Endothelial cell of umbilical vein (primary cell): ENCODE measurements at regions not wholly inside any gene's neighbourhood (a gene's known extent, or its start where the extent isn't known, plus 50 kb on each side); places are given as distances from the start of the nearest gene placed in this dataset.

Experiments
- BruUV-seq: library from RNA; stranded (reverse); fragments of 400-500 nt; replicated peaks from 2 replicates; lab custom pipeline; 2021; lab: Mats Ljungman, UMichigan
- CTCF ChIA-PET: fragments of 300-600, 350-600 bp; sonication (Branson Sonifier 250); formaldehyde crosslinking; loops from one replicate; lab custom pipeline; 2021; ENCODE audit warnings: antibody characterized with exemption, inconsistent platforms; lab: Charles Lee
- POLR2A ChIA-PET: fragments of 300-600, 350-600 bp; sonication (Branson Sonifier 250); formaldehyde crosslinking; loops from one replicate; lab custom pipeline; 2021; ENCODE audit warnings: antibody characterized with exemption, inconsistent platforms; lab: Charles Lee
- DNase-seq: peaks from one replicate; pipeline ENCODE4 v3.0.0-alpha.2; 2011; ENCODE audit warnings: low read depth, low spot score
- FAIRE-seq: peaks from 2 replicates; lab custom pipeline; 2011; peaks lifted over from hg19 to GRCh38; lab: Jason Lieb, UNC
- H2AFZ ChIP-seq: 2 replicates; pipeline ENCODE4 v1.6.0; 2012; ENCODE audit warnings: low read depth, low read length, control low read depth, inconsistent platforms
- H3K27ac ChIP-seq: 2 replicates; pipeline ENCODE4 v1.5.1; 2011; ENCODE audit warnings: low read depth, mild to moderate bottlenecking, control low read depth, low read length, moderate library complexity; ENCODE audit not compliant: insufficient read depth
- H3K27me3 ChIP-seq, 2 experiments: 2 replicates each; pipeline versions ENCODE4 v1.6.0 to v1.6.1; 2011; ENCODE audit warnings: low read length in 2 of 2, mixed read lengths in 1 of 2; ENCODE audit not compliant: control insufficient read depth in 2 of 2, insufficient read depth in 2 of 2
- H3K36me3 ChIP-seq, 2 experiments: 2 replicates in 1 of 2; 3 replicates in 1 of 2; pipeline ENCODE4 v1.5.1; 2011; ENCODE audit warnings: low read length in 2 of 2, mild to moderate bottlenecking in 1 of 2, moderate library complexity in 1 of 2; ENCODE audit not compliant: control insufficient read depth in 2 of 2, insufficient read depth in 2 of 2; ENCODE audit errors: extremely low read depth in 1 of 2
- H3K4me1 ChIP-seq: 3 replicates; pipeline ENCODE4 v1.5.1; 2011; ENCODE audit warnings: mild to moderate bottlenecking, low read length; ENCODE audit not compliant: control insufficient read depth, insufficient read depth; ENCODE audit errors: extremely low read depth
- H3K4me2 ChIP-seq: 2 replicates; pipeline ENCODE4 v1.6.1; 2011; ENCODE audit warnings: low read length, control low read depth, mixed read lengths; ENCODE audit not compliant: insufficient read depth
- H3K4me3 ChIP-seq, 3 experiments: fragments of 200-600 bp in 1 of 3; sonication (generic), shearing (Covaris generic) in 1 of 3; replicated peaks in 1 of 3; 2 replicates each; pipeline ENCODE4 v1.5.1; 2011 to 2016; ENCODE audit warnings: control low read depth in 3 of 3, low read length in 3 of 3, mild to moderate bottlenecking in 2 of 3, inconsistent platforms in 1 of 3, low read depth in 1 of 3, moderate library complexity in 1 of 3; ENCODE audit not compliant: insufficient read depth in 1 of 3
- H3K79me2 ChIP-seq: 2 replicates; pipeline ENCODE4 v1.6.0; 2012; ENCODE audit warnings: low read length, inconsistent platforms; ENCODE audit not compliant: control insufficient read depth, insufficient read depth
- H3K9ac ChIP-seq: replicated peaks from 2 replicates; pipeline ENCODE3; 2011; ENCODE audit warnings: low read length, control low read depth; ENCODE audit not compliant: insufficient read depth; ENCODE audit errors: extremely low read depth
- H3K9me1 ChIP-seq: replicated peaks from 3 replicates; pipeline ENCODE4 v1.6.0; 2011; ENCODE audit warnings: mild to moderate bottlenecking, low read length; ENCODE audit not compliant: control insufficient read depth, insufficient read depth; ENCODE audit errors: extremely low read depth
- H3K9me3 ChIP-seq: replicated peaks from 2 replicates; pipeline ENCODE4 v1.5.1; 2012; ENCODE audit warnings: low read length, inconsistent platforms; ENCODE audit not compliant: control insufficient read depth, insufficient read depth
- H4K20me1 ChIP-seq: replicated peaks from 2 replicates; pipeline ENCODE3; 2011; ENCODE audit warnings: mild to moderate bottlenecking, low read length; ENCODE audit not compliant: control insufficient read depth, insufficient read depth; ENCODE audit errors: extremely low read depth
- CTCF ChIP-seq, 2 donors: IDR thresholded peaks; 1 replicate in 1 of 2; 2 replicates in 1 of 2; pipeline ENCODE4 v1.5.1; 2011; ENCODE audit warnings: low read length in 2 of 2, mild to moderate bottlenecking in 2 of 2, moderate library complexity in 2 of 2, control low read depth in 1 of 2, inconsistent platforms in 1 of 2, low read depth in 1 of 2; ENCODE audit not compliant: insufficient read depth in 1 of 2; ENCODE audit errors: extremely low read depth in 1 of 2
- EZH2 ChIP-seq: IDR thresholded peaks from 2 replicates; pipeline ENCODE4 v1.6.1; 2012; ENCODE audit warnings: borderline replicate concordance, low read depth, mild to moderate bottlenecking, moderate library complexity, low read length, inconsistent platforms; ENCODE audit not compliant: severe bottlenecking
- FOS ChIP-seq: IDR thresholded peaks from 2 replicates; pipeline ENCODE4 v1.6.1; 2011; ENCODE audit warnings: mild to moderate bottlenecking, low read length, moderate library complexity, borderline replicate concordance; ENCODE audit not compliant: insufficient read depth
- GATA2 ChIP-seq: IDR thresholded peaks from 2 replicates; pipeline ENCODE4 v1.7.0; 2011; ENCODE audit warnings: low read depth, mild to moderate bottlenecking, moderate library complexity, mixed read lengths, low read length; ENCODE audit not compliant: insufficient read length, insufficient read depth
- JUN ChIP-seq: IDR thresholded peaks from 2 replicates; pipeline ENCODE4 v1.6.1; 2011; ENCODE audit warnings: borderline replicate concordance, low read depth; ENCODE audit not compliant: insufficient read length, insufficient read depth
- MAX ChIP-seq: IDR thresholded peaks from 2 replicates; pipeline ENCODE4 v1.6.1; 2011; ENCODE audit not compliant: insufficient read depth, insufficient read length
- MYC ChIP-seq: IDR thresholded peaks from one replicate; pipeline ENCODE4 v1.6.1; 2011; ENCODE audit warnings: mild to moderate bottlenecking, low read depth, low read length
- POLR2A ChIP-seq: IDR thresholded peaks from 2 replicates; pipeline ENCODE4 v1.6.1; 2012; ENCODE audit warnings: low read depth, mild to moderate bottlenecking, control low read depth, low read length
- POLR2AphosphoS5 ChIP-seq: IDR thresholded peaks from 2 replicates; pipeline ENCODE4 v1.6.1; 2012; ENCODE audit warnings: low read depth, mild to moderate bottlenecking, control low read depth, low read length, moderate library complexity; ENCODE audit not compliant: insufficient read depth
- dilution Hi-C: fragments of 300-500 bp; cut with MboI; formaldehyde crosslinking; loops from one replicate; pipeline ENCODE4 v1.15.0; 2019; ENCODE audit warnings: low sequenced_read_pairs; ENCODE audit not compliant: extremely low pct_ligation_motif_present
- intact Hi-C: fragments of 100-400 bp; cut with micrococcal nuclease; formaldehyde crosslinking; loops from one replicate; pipeline ENCODE4 v1.10.0; 2022

- no TSS peak for BruUV-seq
- H3K27me3 ChIP-seq, result peaks cover 6 to 15% of the 10 kb centered on the region in 2 experiments
- no peak for TF ChIP-seq CTCF (IDR thresholded peaks at IDR 0.05; ENCODE audit: extremely low read depth in 1 of 2, insufficient read depth in 1 of 2, low read depth in 1 of 2, low read length in 2 of 2)
- no peak for TF ChIP-seq MYC
- no peak for TF ChIP-seq JUN
- no peak for TF ChIP-seq POLR2AphosphoS5
- TF ChIP-seq MAX, result no peak
- TF ChIP-seq EZH2, result no peak
- no peak for TF ChIP-seq POLR2A
- TF ChIP-seq GATA2, result no peak
- TF ChIP-seq FOS, result no peak
- intact Hi-C loops (no loop called here), dilution Hi-C loops (no loop called here)
- H3K9ac ChIP-seq, result no peak overlapping the region
- no peak overlapping the region for H3K27ac ChIP-seq
- H3K4me2 ChIP-seq, result no peak overlapping the region
- H3K79me2 ChIP-seq, result no peaks in the 10 kb centered on the region
- H4K20me1 ChIP-seq, result no peaks in the 10 kb centered on the region
- no peaks in the 10 kb centered on the region for H3K9me3 ChIP-seq
- FAIRE-seq, result no peak
- H3K9me1 ChIP-seq, result no peaks in the 10 kb centered on the region
- no peak for DNase-seq
- no peak overlapping the region for H3K4me3 ChIP-seq
- ChIA-PET CTCF (interaction anchor here (0.9 to 1.6 kb wide), 2 partner anchors 29 to 311 kb away, joined by 3 to 5 read pairs; no protein-coding TSS in a partner anchor), POLR2A (no interaction called here)
- H3K4me1 ChIP-seq, result peaks cover 12% of the 10 kb centered on the region
- no peak overlapping the region for H2AFZ ChIP-seq
- H3K36me3 ChIP-seq, result no peaks in the 10 kb centered on the region
Measured at GRCh38 chr16:73143002-73143401, 95.1 kb upstream of the ZFHX3 start.
